Fibroblast of skin of back (primary cell): ENCODE measurements at regions not wholly inside any gene's neighbourhood (a gene's known extent, or its start where the extent isn't known, plus 50 kb on each side); places are given as distances from the start of the nearest gene placed in this dataset.
"Not testable (repeated sequence)": the region's sequence is repeated elsewhere in the genome, so short reads cannot be mapped to it uniquely, and the experiment has no call there.

Experiments
- DNase-seq: peaks from one replicate; pipeline ENCODE4 v3.0.0-alpha.2; 2013

GRCh38 chr14:56056031-56056430 lies 62.2 kb upstream of the PELI2 start:
- DNase-seq: no peak

- DNase-seq: no peak
These were observed 61.0 kb upstream of the PELI2 start for GRCh38 chr14:56057071-56057741.

- no peak for DNase-seq
These were observed 60.4 kb upstream of the PELI2 start for GRCh38 chr14:56057767-56058166.

- DNase-seq: no peak
These were observed 59.2 kb upstream of the PELI2 start for GRCh38 chr14:56059054-56059453.

GRCh38 chr14:56061051-56061450 lies 57.2 kb upstream of the PELI2 start:
- DNase-seq: no peak

GRCh38 chr14:56063131-56063530 lies 55.1 kb upstream of the PELI2 start:
- DNase-seq: no peak

- DNase-seq: no peak
These were observed 53.7 kb upstream of the PELI2 start for GRCh38 chr14:56064513-56064912.

GRCh38 chr14:56065199-56065598 lies 53.0 kb upstream of the PELI2 start:
- not testable (repeated sequence) for DNase-seq

- DNase-seq: no peak
These were observed 52.5 kb upstream of the PELI2 start for GRCh38 chr14:56065621-56066290.
